GM19035 (cell line): ENCODE measurements at regions not wholly inside any gene's neighbourhood (a gene's known extent, or its start where the extent isn't known, plus 50 kb on each side); places are given as distances from the start of the nearest gene placed in this dataset.
A peak's percentile ranks its signal among the peaks of the same experiment; 100 is the strongest.

Source experiments
- ATAC-seq: cut with Tn5 transposase; IDR thresholded peaks from one replicate; pipeline ENCODE4 v1.9.1; 2021; ENCODE audit not compliant: unreplicated experiment

DNA sequence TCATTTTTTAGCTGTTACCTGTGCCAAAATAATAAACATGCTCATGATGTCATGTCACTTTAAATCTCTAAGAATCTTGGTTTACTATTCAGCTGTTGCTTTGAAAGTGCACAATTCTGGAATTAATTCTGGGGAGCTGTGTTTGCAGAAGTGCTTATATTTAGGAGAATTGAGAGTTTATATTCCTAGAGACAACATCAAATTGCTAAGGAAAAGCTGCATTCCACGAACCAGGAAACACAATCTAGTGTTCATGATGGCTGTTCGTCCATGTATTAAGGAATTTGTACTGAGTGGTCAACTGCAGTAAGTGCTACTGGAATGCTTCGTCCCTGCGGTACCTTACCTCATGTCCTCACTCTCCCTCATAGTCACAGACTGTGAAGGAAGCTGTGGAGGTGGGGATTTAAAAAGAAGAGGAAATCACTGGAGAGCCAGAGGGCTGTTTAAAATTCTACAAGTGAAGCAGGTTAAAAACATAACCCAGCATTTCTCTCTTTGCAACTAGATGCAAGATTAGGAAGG, 161.0 kb downstream of the TRMT11 start:
- ATAC-seq: no peak

DNA sequence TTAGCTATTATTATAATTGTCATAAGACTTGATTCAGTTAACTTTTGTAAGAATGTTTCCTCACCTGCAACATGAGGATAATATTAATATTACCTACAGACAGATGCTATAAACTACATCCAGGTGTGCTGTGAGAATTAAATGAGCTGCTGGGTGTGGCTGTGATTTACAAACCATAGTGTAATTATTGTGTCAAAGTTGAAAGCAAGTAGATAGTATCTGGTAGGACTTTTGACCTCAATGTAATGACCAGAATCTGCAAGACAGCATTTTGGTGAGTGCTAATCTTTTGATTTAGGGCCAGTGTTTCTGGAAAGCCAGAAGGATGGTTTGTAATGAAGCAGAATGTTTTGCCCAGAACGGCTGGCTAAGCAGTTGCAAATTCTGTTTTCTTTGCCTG, 162.5 kb downstream of the TRMT11 start:
- no peak for ATAC-seq

DNA sequence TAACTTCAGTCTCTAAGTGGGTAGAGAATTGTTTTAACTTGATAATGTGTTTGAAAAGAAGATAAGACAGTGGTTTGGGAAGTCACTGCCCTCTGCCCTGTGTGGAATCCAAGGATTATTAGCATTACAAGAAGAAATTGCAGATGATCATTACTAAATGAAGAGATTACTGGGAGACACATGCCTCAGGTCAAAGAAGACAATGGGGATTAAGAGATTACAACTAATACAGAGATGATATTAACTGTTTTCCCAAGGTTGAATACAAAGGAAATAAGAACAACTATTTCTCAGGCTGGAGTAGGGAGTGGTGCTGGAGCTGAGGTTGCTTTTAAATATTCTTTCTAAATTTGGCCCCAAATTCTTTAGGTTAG, 166.0 kb downstream of the TRMT11 start:
- ATAC-seq: no peak

DNA sequence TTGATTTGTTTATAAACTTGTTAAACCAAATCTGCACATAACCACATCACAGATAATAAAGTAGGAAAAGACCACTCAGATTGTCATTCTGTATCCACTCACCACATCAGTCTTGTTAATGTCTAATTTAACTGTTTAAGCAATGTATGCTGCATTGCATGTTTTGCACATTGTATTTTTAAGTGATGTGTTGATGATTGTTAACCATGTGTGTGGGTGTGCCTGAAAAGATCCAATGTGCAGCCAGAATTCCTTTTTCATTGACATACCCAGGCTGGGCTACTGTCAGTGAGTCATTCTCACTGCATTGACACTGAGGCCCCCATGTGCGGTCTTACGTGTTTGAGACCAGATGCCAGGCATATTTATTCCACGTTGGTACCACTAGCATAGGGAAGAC, 167.3 kb downstream of the TRMT11 start:
- ATAC-seq: no peak

DNA sequence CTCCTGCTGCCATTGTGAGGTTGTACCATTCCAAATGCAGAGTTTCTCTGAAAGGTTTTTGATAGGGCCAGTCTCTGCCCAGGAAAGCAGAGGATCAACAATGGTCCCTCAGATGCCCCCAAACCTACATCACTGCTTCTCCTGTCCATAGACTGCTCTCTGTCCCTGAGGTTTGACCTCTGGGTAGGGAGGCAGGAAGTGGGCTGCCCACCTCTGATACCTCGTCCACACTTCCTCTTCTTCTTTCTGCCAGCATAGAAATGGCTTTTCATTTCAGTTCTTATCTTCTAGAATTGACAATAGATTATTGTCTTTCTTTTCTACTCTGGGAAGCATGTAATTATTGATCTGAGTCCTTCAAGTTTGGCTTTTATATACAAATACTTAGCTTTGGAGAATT, 170.6 kb downstream of the TRMT11 start:
- ATAC-seq: peak; percentile 76

DNA sequence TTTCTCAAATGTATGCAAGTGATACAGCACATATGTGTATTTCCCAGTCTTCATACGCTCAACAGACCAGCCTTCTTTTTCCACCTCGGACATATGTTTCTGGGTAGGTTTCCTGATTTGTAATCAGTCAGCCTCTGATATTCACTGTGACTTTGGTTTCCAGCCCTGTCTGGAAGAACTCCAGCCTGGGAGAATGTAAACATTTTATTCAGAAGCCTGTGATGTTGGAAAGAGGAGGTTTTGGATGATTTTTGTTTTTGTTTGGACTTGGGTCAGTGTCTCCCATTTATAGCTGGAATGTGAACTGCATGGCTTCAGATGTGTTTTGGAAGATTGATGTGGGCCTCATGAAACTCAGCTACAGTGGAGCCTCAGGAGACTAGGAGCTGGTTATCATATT, 172.2 kb upstream of the CENPW start:
- no peak for ATAC-seq

DNA sequence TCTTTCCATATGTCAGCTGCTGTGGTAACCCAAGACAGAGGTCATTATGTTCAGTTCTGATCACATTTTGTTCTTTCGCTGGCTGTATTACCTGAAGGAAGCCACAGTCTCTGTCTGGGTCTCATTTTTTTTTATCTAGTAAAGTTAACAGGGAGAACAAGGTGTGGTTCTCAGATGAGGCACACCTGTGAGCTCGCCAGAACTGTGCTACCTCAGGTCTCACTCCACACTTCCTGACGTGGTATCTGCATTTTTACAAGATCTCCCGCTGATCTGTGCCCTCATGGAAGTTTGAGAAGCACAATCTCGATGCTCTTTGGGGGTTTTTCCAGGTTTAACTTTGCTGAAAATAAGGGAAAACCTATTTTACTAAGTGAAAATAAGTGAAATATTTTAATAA, 169.5 kb upstream of the CENPW start:
- ATAC-seq: no peak

DNA sequence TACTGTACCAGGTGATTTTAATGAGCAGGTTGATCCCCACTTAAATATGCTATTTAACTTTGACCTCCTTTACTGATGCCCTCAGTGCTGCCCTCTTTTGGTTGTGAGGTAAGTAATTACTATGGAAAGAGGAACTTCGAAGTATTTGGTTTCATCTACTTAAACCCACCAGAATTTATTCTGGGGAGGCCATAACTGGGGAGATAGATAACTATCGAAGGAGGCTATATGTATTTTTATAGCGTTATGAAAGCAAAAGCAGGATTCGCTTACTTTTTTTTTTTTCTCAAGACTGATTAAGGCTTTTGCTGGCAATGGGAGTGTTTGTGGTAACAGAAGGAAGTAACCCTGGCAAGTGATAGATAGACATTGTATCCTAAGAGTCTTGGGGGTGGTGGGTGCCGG, 168.9 kb upstream of the CENPW start:
- peak; percentile 82 for ATAC-seq

DNA sequence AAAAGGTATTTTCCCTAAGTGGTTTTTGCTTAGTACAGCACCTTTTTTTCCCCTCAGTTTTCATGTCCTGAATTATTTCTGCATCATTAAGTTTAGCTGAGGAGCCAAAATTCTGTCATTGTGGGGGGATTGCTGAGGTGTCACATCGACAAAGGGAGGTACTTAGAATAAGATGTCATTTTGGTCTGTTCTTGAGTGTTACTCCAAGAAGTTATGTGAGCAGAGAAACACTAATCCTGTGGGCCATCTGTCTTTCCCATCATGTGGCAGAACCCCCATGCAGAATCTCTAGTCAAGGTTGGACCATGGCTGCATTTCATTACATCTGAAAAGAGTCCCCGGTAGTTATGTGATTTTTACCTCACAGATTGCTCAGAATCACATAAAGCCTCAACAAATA, 167.8 kb upstream of the CENPW start:
- ATAC-seq: no peak

DNA sequence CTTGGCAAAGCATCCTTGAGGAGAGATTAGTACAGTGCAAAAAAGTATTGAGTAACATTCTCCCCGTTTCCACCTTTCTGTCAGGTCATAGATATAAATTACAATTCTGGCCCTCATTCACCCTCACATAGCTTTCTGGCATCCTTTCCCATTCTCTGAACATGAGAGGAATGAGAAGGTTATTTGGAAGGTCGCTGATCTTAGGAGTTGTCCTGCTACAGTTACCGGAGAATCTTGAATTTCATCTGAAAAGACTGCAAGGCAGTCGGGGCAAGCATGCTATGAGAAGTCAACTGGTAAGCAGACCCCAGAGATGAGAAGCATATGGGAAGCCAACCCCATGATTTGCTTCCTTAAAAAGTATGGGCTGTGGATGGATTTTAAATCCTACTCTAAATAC, 166.7 kb upstream of the CENPW start:
- no peak for ATAC-seq

DNA sequence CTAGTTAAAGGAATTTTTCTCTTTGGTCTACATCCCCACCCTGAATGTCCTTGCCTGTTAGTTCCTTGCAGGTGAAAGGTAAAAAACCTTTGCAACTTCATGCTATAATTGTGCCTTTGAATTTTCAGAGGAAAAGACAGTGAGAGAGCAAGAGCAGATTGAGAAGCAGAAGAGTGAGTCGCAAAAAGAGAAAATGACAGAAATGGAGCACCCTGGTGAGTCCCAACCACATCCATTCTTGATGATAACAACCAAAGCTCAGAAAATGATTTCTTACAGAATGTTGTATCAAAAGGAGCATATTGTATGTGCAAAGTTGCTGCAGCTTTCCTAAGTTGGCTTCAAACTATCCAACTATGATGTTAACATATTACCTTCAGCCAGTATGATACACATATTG, 165.2 kb upstream of the CENPW start:
- ATAC-seq: no peak

DNA sequence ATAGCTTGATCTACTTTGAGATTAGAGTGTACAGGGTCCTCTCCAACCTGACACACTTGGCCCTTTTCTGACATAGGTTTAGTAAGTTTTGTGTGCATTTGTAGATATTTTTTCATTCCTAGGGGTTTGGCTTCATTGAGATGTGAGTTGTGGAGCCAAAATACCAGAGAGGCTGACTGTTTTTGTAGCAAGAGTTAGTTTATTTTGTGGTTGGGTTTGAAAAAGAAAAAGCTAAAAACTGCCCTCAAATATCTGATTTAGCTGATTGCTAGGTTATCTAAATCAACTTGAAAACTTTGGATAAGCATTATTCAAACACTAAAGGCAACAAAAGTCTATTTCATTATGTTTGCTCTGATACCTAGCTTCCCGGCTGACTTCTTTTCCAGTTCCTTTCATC, 164.7 kb upstream of the CENPW start:
- ATAC-seq: no peak

DNA sequence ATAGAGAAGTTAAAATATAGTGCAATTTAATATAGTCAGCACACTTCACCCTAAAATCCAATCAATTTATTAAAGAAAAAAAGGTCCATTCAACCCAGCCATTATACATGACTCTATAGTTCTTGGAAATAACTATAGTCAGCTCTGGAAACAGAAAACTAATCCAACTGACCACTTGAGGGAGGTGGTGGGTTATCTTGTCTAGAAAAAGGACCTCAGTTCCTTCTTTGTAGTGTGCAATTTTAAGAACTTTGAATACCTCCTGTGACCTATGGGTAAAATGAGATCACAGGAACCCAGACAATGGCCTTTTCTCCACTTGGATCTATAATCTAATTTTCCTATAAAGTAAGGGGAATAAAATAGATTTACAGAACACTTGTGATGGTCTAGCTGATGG, 163.6 kb upstream of the CENPW start:
- no peak for ATAC-seq

DNA sequence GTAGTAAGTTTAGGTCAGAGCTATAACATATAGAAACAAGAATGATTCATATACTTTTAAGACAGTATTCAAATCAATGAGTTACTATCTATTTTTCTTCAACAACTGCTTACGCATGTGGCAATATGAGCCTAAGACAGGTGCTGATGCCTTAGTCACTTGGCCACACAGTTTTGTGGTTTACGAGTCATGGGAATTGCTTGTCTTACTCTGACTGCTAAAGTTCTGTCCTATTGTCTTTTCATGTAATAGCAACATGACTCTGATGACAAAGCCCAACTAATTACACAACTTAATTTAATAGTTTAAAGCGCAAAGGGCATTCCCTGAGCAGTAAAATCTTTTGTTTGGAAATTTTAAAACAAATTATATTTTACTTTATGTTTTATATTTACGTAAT, 159.3 kb upstream of the CENPW start:
- ATAC-seq: no peak

DNA sequence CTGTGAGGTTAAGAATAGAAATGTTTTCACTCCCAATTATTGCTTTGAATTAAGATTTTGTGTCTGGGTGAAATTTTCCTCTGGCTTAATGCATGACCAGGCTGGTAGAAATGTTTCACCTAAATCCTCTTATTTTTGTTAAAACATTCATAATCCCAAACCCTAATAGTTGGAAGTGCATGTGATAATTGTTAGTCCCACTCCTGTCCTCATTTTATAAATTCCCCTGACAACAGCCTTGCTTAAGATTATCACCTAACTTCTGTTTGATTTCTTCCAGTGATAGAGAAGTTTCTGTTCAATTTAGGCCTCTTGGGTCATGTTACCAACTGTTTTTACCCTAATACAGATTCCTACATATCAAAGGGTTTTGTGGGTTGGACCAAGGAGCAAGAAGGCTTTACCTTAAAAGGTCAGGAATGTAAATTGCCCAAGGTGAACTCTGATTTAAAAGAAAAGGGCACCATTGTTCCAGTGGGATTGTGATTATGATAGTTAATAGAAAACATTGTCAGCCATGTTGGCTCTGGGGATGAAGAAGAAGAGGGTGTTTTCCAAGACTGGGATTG, 158.7 kb upstream of the CENPW start:
- no peak for ATAC-seq

DNA sequence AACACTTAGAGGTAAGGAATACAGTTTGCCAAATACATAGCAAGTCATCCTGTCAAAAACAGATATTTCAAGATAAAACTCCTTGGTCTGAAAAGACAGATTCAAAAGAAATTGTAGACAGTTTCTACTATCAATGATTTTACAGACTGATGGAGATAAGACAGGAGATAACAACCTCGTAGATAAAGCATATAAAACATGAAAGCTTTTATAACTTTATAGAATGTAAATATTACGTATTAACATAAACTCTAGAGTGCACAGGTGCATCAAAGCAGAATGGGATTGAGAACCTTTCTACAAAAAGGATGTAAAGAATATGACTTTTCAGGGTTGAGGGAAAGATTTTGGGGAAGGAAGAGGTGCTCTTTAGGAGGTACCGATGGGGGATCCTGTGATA, 158.0 kb upstream of the CENPW start:
- ATAC-seq: no peak

DNA sequence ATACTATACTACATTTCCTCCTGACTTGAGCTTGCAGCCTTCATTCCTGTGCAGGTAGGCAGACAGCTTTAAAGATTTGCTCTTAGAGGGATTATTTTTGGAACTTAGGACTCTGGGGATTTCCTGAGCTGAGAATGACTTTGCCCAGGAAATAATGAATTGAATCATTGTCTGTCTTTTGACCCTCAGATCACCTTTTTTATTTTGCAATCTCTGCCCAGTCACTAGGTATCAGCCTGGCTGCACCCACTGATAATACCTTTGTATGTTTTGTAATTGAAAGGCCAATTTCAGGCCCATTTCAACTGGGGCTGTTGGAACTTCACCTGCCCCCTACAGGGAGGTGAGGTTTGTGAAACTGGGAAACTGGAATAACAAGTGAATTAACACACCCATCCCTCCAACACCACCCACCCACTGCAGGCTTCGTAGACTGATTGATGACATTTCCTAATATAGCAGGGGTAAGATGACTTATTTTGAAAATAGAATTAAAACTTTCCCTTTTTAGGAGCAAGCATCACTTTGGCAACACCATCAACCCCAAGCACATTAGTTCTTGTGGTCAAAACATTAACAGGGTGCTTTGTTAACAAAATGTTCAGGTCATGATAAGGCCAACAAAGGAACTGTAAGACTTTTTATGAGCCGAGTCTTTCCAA, 157.1 kb upstream of the CENPW start:
- ATAC-seq: no peak

DNA sequence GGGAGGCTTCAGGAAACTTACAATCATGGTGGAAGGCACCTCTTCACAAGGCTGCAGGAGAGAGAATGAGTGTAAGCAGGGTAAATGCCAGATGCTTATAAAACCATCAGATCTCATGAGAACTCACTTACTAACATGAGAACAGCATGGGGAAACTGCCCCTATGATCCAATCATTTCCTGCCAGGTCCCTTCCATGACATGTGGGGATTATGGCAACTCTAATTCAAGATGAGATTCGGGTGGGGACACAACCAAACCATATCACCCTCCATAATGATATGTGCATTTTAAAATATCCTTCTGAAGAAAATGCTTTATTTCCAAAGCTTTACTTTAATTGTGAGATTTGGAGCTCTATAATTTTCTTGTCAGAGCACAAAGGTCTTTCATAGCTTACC, 154.1 kb upstream of the CENPW start:
- ATAC-seq: no peak

DNA sequence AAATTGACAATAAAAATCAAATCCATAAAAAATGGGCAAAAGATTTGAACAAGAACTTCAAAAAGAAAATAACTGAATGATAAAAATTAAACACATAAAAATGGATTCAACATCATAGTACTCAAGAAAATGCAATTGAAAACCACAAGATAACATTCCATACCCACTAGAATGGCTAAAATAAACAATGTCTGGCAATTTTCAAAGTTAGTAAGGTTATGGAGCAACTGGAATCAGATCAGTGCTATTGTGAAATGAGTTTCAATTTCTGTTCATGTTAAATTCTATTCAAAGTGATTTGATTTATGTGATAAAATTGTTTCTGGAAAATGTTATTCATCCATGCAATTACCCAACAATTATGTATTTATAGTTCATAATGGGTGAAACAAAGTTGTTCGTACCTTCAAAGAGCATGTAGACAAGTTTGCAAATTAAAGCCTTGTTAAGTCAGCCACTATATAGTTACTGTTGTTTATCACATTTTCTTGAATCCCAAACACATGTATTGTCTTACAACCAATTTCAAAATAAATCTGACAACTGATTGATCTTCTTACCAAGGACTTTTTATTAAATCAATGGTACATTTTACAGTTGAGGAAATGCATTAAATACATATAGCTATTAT, 151.5 kb upstream of the CENPW start:
- no peak for ATAC-seq

DNA sequence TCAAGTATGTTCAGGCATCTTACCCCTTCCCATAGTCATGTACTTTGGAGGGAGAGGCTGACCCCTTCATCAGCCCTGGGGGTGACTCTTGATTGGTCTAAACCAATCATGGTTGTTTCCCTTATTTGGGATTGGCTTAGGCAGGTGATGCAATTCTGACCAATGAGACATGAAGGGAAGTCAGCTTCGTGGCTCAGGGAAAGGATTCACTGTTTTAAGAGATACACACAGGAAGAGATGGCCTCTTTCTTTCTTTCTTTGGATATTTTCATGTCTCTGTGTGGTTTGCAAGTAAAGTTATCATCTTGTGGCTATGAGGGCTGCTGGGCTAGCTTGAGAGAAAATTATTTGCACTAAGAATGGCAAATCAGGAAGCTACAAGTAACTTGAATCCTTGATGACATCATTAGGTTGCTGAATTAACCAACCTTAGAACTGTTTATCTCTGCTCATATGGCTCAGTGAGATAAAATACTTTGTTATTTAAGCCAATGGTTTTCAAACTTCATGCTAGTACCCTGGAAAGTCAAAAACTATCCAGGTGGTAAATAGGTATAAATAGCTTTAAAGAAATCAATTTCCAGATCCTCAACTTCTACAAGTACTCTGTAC, 144.2 kb upstream of the CENPW start:
- ATAC-seq: no peak

DNA sequence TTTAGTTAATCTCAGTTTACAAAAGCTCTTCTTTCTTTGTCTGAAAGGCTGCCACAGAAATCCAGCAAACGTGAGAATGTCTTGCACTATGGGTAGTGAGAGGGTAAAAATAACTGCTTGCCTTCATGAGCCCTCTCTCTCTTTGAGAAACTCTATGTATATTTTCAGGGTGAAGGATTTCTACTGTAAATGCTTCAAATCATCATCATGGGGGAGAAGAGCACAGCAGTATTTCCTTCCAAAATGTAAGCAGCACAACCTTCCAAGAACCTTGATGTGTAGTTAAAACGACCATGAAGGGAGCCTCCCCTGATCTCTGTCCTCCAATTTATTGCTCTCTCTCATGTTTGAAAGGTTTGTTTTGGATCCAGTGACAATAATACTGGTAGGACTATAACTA, 141.3 kb upstream of the CENPW start:
- no peak for ATAC-seq

DNA sequence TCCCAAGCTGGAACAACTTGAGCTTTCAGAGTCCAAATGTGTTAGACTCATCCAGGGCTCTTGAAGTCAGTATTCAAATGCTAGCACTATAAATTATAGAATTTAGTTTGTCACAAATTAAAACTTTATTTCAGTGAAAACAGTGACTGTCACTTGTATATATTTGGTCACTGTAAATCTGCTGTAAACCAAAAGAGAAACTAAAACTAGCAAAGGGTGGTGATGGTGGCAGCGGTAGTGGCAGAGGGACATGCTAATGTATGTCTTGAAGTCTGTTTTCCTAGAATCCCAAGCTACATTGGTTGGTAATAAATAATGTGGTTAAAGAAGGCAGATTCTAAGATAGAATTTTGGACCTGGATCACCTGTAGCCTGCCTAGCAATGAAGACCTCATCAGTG, 140.4 kb upstream of the CENPW start:
- peak; percentile 62 for ATAC-seq
